ENCODE measurements at regions not wholly inside any gene's neighbourhood (a gene's known extent, or its start where the extent isn't known, plus 50 kb on each side); places are given as distances from the start of the nearest gene placed in this dataset.

DNA sequence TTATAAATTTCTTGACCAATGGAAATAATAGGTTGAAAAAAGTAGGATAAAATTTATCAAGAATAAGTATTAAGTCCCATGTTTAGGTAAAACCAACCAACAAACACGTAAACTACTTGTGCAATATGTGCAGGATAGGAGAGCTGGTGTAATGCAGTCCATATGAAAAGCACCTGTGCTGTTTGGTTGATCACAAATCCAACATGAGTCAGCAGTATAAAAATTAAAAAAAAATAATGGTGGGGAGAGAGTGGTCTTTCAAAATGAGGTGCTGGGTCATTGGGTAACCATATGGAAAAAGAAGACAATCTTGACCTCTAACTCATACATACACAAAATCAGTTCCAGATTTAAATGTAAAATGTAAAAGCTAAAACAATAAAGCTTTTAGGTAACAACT, 181.8 kb downstream of the HS3ST3B1 start:
- H3K9me3 ChIP-seq = no peaks in the 10 kb centered on the region
- H3K9ac ChIP-seq (ENCODE audit: low read depth in 2 of 2, low read length in 2 of 2) = no peak overlapping the region
- no peak for DNase-seq
- intact Hi-C loops (cut with DNase I) = no loop called here
- no peak overlapping the region for H3K27ac ChIP-seq
- TF ChIP-seq CTCF (IDR thresholded peaks at IDR 0.05) = no peak
- no peaks in the 10 kb centered on the region for H3K36me3 ChIP-seq
- H3K27me3 ChIP-seq = no peaks in the 10 kb centered on the region
- H3K4me1 ChIP-seq = no peaks in the 10 kb centered on the region
- H3K4me3 ChIP-seq = no peak overlapping the region

DNA sequence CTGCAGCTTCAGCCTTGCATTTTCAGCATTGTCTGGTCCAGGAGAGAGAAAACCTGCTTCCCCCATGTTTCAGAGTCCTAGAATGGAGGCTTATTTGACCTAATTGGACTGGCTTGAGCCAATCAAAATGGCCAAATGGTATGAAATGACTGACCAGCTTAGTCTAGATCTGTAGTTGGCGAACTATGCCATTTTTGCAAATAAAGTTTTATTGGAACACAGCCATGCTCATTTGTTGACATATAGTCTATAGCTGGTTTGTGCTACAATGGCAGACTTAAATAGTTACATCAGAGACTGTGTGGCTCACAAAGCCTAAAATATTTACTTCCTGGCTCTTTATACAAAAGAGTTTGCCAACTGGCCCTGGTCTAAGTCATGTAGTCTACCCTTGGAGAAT, 180.8 kb downstream of the HS3ST3B1 start:
- intact Hi-C loops (cut with DNase I) = no loop called here
- no peak for DNase-seq
- H3K9ac ChIP-seq (ENCODE audit: low read depth in 2 of 2, low read length in 2 of 2) = no peak overlapping the region
- no peak overlapping the region for H3K4me3 ChIP-seq
- no peaks in the 10 kb centered on the region for H3K4me1 ChIP-seq
- TF ChIP-seq CTCF (IDR thresholded peaks at IDR 0.05) = no peak
- H3K36me3 ChIP-seq = no peaks in the 10 kb centered on the region
- H3K27me3 ChIP-seq = no peaks in the 10 kb centered on the region
- no peak overlapping the region for H3K27ac ChIP-seq
- H3K9me3 ChIP-seq = no peaks in the 10 kb centered on the region

DNA sequence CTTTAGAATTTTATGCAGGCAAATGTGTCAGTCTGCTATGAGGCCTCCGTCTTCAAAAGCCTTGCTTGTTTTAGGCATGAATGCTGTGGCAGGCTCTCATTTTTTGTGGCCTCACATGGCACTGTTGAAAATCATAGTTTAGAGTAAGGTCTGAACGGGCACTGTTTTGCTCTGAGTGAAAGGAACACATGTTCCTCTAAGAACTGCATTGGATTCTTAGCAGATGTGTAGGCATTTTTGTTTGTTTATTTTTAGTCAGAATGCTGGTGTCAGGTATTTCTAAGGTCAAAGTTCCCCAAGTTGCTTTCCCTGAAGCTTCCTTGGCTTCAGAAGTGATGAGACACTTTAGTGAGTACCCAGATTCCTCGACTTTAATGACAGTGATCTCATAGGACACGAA, 173.7 kb downstream of the HS3ST3B1 start:
- no peaks in the 10 kb centered on the region for H3K36me3 ChIP-seq
- intact Hi-C loops (cut with DNase I) = no loop called here
- no peak overlapping the region for H3K4me3 ChIP-seq
- H3K4me1 ChIP-seq = no peaks in the 10 kb centered on the region
- no peaks in the 10 kb centered on the region for H3K9me3 ChIP-seq
- H3K9ac ChIP-seq (ENCODE audit: low read depth in 2 of 2, low read length in 2 of 2) = no peak overlapping the region
- H3K27ac ChIP-seq = no peak overlapping the region
- H3K27me3 ChIP-seq = no peaks in the 10 kb centered on the region
- DNase-seq = no peak
- no peak for TF ChIP-seq CTCF (IDR thresholded peaks at IDR 0.05)

DNA sequence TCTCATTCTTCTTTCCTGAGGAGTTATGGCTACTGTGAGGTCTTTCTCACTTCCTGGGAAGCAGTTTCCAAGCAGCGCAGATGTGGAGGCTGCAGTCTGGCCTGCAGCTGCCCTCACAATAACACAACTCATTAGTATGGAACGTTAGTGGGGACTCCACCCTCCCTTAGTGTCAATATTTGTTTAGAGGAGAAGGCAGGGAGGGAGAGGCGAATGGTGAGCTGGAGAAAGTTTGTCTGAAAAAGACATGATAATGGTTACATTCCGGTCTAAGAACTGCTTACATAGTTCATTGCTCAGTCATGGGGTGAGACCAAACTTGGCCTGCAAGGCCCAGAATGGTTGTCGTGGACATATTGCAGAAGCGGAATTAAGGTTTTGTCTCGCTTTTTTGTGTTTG, 170.2 kb downstream of the HS3ST3B1 start:
- intact Hi-C loops (cut with DNase I) = no loop called here
- Histone ChIP-seq H3K4me1 (no peaks in the 10 kb centered on the region), H3K4me3 (no peak overlapping the region), H3K36me3 (no peaks in the 10 kb centered on the region), H3K27me3 (no peaks in the 10 kb centered on the region), H3K9me3 (no peaks in the 10 kb centered on the region), H3K9ac (ENCODE audit: low read depth in 2 of 2, low read length in 2 of 2) (no peak overlapping the region), H3K27ac (no peak overlapping the region)
- no peak for TF ChIP-seq CTCF (IDR thresholded peaks at IDR 0.05)
- DNase-seq = no peak

DNA sequence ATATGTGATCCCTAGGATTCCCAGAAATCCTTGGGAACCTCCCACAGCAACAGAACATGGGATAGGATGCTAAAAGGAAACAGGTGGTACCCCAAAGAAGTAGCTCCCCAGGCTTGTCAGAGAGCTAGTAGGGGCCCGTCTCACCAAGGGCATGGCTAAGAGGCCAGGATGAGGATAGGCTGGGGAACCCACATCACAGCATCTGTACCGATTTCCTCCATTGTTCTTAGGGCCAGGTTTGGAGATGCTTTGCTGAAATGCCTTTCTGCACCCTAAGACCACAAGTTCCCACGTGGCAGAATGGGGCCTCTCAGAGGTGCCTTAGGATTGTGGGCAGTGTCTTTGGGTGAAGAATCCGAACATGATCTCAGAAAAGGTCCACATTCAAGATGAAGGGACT, 169.5 kb downstream of the HS3ST3B1 start:
- Histone ChIP-seq H3K4me1 (no peaks in the 10 kb centered on the region), H3K27me3 (no peaks in the 10 kb centered on the region), H3K4me3 (no peak overlapping the region), H3K27ac (no peak overlapping the region), H3K9me3 (no peaks in the 10 kb centered on the region), H3K36me3 (no peaks in the 10 kb centered on the region), H3K9ac (ENCODE audit: low read depth in 2 of 2, low read length in 2 of 2) (no peak overlapping the region)
- no peak for TF ChIP-seq CTCF (IDR thresholded peaks at IDR 0.05)
- DNase-seq = no peak
- intact Hi-C loops (cut with DNase I) = no loop called here

- TF ChIP-seq CTCF (IDR thresholded peaks at IDR 0.05) = no peak
- no peak for DNase-seq
- H3K27ac ChIP-seq = no peak overlapping the region
- H3K4me1 ChIP-seq = no peaks in the 10 kb centered on the region
- H3K9ac ChIP-seq (ENCODE audit: low read depth in 2 of 2, low read length in 2 of 2) = no peak overlapping the region
- no peaks in the 10 kb centered on the region for H3K27me3 ChIP-seq
- no peak overlapping the region for H3K4me3 ChIP-seq
- no peaks in the 10 kb centered on the region for H3K9me3 ChIP-seq
- intact Hi-C loops (cut with DNase I) = no loop called here
- H3K36me3 ChIP-seq = no peaks in the 10 kb centered on the region
Observed at GRCh38 chr17:14469971-14470370, 169.1 kb downstream of the HS3ST3B1 start.

Measured in colonic mucosa (tissue), 4 donors.